ENCODE measurements at regions not wholly inside any gene's neighbourhood (a gene's known extent, or its start where the extent isn't known, plus 50 kb on each side); places are given as distances from the start of the nearest gene placed in this dataset.

DNA sequence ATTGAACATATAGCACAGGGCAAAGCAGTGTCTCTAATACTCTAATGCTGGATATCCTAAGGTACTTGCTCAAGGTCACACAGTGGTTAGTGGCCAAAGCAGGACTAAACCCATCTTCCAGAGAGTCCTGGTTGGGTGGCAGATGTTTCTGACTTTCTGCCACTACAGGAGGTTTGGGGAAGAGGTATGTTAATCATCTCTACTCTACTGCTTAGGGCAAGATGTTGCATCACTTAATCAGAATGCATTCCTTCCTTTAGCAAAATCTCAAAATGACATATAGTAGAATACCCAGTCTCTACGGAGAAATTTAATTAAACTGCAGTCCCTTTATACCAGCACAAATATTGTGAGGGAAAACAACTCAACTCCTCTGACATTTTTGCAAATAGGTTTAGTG is 190.7 kb upstream of the FAM241A start (continued):
- no peak for TF ChIP-seq ZNF444 (CRISPR knock-in tag; IDR thresholded peaks at IDR 0.05)

DNA sequence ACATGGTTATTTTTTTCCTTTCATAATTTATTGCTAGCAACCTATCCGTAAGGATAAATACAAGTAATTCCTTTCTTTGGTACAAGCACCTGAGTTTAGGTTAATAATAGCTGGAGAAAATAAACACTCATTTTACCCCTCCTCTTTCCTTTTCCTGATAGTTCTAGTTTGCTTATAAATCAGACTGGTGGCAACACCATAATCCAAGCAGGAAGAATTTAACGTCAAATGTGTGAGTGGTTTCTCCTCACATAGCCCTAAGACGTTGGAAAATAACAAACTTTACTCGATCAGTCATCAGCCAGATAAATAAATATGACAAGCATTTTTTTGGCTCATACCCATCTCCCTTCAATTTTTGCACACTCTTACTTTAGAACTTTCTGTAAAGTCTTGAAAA is 190.3 kb upstream of the FAM241A start:
- H3K4me2 ChIP-seq (ENCODE audit: insufficient read depth, low read length): no peak overlapping the region
- no peaks in the 10 kb centered on the region for H3K79me2 ChIP-seq (ENCODE audit: control insufficient read depth, insufficient read depth, low read length)
- no peak for ATAC-seq
- 3% methylated on average over 4 of the region's 4 CpGs for WGBS (ENCODE audit: insufficient coverage, low coverage, missing lambda C conversion rate)
- H3K36me3 ChIP-seq (ENCODE audit: control insufficient read depth, insufficient read depth, low read length): no peaks in the 10 kb centered on the region
- no peaks in the 10 kb centered on the region for H3K9me3 ChIP-seq (replicated peaks; ENCODE audit: control insufficient read depth, insufficient read depth, low read depth, low read length)
- intact Hi-C loops (cut with micrococcal nuclease): no loop called here
- no peak overlapping the region for H3K27ac ChIP-seq (ENCODE audit: extremely low read depth, low read depth, low read length)
- H3K9me1 ChIP-seq (ENCODE audit: control insufficient read depth, insufficient read depth, low read length): no peaks in the 10 kb centered on the region
- H3K4me3 ChIP-seq: no peak overlapping the region
- DNase-seq (ENCODE audit: extremely low read depth in 1 of 4, low spot score in 3 of 4): no peak
- no peaks in the 10 kb centered on the region for H3K27me3 ChIP-seq (ENCODE audit: control insufficient read depth in 2 of 2, insufficient read depth in 2 of 2, low read length in 2 of 2)
- no peak for FAIRE-seq
- POLR2A ChIA-PET: no interaction called here
- no peaks in the 10 kb centered on the region for H3K4me1 ChIP-seq (replicated peaks in 1 of 2; ENCODE audit: control insufficient read depth in 2 of 2, insufficient read depth in 2 of 2, low read length in 2 of 2)
- TF ChIP-seq EWSR1 (IDR thresholded peaks at IDR 0.05; ENCODE audit: borderline replicate concordance, low read depth, partially characterized antibody): no peak
- CTCF ChIA-PET (ENCODE audit: low intra/inter-chr PET ratio): no interaction called here
- H3K9ac ChIP-seq (ENCODE audit: insufficient read depth in 1 of 2, low read depth in 2 of 2, low read length in 2 of 2): no peak overlapping the region
- in situ Hi-C loops (cut with MboI): no loop called here
- no TSS peak for BruUV-seq (replicated peaks)
- H2AFZ ChIP-seq (ENCODE audit: low read depth, low read length): no peak overlapping the region
- no peaks in the 10 kb centered on the region for H4K20me1 ChIP-seq (replicated peaks; ENCODE audit: control insufficient read depth, insufficient read depth, low read length)

DNA sequence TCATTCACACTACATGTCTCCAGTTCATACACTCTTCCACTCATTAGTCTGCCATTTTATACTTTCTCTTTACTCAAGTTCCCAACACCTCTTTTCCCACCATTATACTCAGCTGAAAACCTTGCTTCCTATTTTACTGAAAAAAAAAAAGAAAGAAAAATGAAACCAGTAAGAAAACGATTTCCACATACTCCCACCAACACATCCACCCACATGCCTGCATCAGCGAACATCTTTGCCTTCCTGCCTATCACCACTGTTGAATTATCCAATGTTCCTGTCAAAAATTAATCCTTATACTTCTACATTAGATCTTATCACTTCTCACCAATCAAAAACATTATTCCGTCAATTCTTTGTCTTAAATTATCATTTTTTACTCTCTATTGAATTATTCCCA is 188.1 kb upstream of the FAM241A start:
- no peaks in the 10 kb centered on the region for H4K20me1 ChIP-seq (replicated peaks; ENCODE audit: control insufficient read depth, insufficient read depth, low read length)
- POLR2A ChIA-PET: no interaction called here
- no TSS peak for BruUV-seq (replicated peaks)
- intact Hi-C loops (cut with micrococcal nuclease) (no loop called here), in situ Hi-C loops (cut with MboI) (no loop called here)
- no peaks in the 10 kb centered on the region for H3K9me3 ChIP-seq (replicated peaks; ENCODE audit: control insufficient read depth, insufficient read depth, low read depth, low read length)
- FAIRE-seq (no peak), DNase-seq (ENCODE audit: extremely low read depth in 1 of 4, low spot score in 3 of 4) (no peak), ATAC-seq (no peak)
- H3K36me3 ChIP-seq (ENCODE audit: control insufficient read depth, insufficient read depth, low read length): no peaks in the 10 kb centered on the region
- no peak overlapping the region for H3K4me3 ChIP-seq
- H3K27ac ChIP-seq (ENCODE audit: extremely low read depth, low read depth, low read length): no peak overlapping the region
- 2% methylated on average over 3 of the region's 3 CpGs for WGBS (ENCODE audit: insufficient coverage, low coverage, missing lambda C conversion rate)
- no peaks in the 10 kb centered on the region for H3K9me1 ChIP-seq (ENCODE audit: control insufficient read depth, insufficient read depth, low read length)
- no peak overlapping the region for H3K4me2 ChIP-seq (ENCODE audit: insufficient read depth, low read length)
- no peaks in the 10 kb centered on the region for H3K27me3 ChIP-seq (ENCODE audit: control insufficient read depth in 2 of 2, insufficient read depth in 2 of 2, low read length in 2 of 2)
- CTCF ChIA-PET (ENCODE audit: low intra/inter-chr PET ratio): no interaction called here
- H3K9ac ChIP-seq (ENCODE audit: insufficient read depth in 1 of 2, low read depth in 2 of 2, low read length in 2 of 2): no peak overlapping the region
- H3K79me2 ChIP-seq (ENCODE audit: control insufficient read depth, insufficient read depth, low read length): no peaks in the 10 kb centered on the region
- no peaks in the 10 kb centered on the region for H3K4me1 ChIP-seq (replicated peaks in 1 of 2; ENCODE audit: control insufficient read depth in 2 of 2, insufficient read depth in 2 of 2, low read length in 2 of 2)
- H2AFZ ChIP-seq (ENCODE audit: low read depth, low read length): no peak overlapping the region
- no peak for TF ChIP-seq RNF2 (IDR thresholded peaks at IDR 0.05)
- no peak for TF ChIP-seq HDAC6 (IDR thresholded peaks at IDR 0.05; ENCODE audit: low read depth, low read length)
- TF ChIP-seq ATF1 (CRISPR knock-in tag; IDR thresholded peaks at IDR 0.05): no peak
- TF ChIP-seq ATF1 (tag; IDR thresholded peaks at IDR 0.05): no peak
- no peak for TF ChIP-seq RHOXF2B (CRISPR knock-in tag; conservative IDR thresholded peaks at IDR 0.05)
- TF ChIP-seq ARID1B (IDR thresholded peaks at IDR 0.05): no peak
- no peak for TF ChIP-seq SP1 (CRISPR knock-in tag; IDR thresholded peaks at IDR 0.05)
- TF ChIP-seq, protein P1, sequence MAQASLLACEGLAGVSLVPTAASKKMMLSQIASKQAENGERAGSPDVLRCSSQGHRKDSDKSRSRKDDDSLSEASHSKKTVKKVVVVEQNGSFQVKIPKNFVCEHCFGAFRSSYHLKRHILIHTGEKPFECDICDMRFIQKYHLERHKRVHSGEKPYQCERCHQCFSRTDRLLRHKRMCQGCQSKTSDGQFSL (CRISPR knock-in tag; IDR thresholded peaks at IDR 0.05): no peak
- TF ChIP-seq, protein P1 (tag; IDR thresholded peaks at IDR 0.05): no peak
- TF ChIP-seq, protein P2, sequence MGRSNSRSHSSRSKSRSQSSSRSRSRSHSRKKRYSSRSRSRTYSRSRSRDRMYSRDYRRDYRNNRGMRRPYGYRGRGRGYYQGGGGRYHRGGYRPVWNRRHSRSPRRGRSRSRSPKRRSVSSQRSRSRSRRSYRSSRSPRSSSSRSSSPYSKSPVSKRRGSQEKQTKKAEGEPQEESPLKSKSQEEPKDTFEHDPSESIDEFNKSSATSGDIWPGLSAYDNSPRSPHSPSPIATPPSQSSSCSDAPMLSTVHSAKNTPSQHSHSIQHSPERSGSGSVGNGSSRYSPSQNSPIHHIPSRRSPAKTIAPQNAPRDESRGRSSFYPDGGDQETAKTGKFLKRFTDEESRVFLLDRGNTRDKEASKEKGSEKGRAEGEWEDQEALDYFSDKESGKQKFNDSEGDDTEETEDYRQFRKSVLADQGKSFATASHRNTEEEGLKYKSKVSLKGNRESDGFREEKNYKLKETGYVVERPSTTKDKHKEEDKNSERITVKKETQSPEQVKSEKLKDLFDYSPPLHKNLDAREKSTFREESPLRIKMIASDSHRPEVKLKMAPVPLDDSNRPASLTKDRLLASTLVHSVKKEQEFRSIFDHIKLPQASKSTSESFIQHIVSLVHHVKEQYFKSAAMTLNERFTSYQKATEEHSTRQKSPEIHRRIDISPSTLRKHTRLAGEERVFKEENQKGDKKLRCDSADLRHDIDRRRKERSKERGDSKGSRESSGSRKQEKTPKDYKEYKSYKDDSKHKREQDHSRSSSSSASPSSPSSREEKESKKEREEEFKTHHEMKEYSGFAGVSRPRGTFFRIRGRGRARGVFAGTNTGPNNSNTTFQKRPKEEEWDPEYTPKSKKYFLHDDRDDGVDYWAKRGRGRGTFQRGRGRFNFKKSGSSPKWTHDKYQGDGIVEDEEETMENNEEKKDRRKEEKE (IDR thresholded peaks at IDR 0.05; ENCODE audit: borderline replicate concordance in 1 of 2, control insufficient read depth in 1 of 2, low read depth in 2 of 2, low read length in 1 of 2): no peak
- TF ChIP-seq NRF1 (conservative IDR thresholded peaks at IDR 0.05 in 1 of 2, IDR thresholded peaks at IDR 0.05 in 1 of 2): no peak
- no peak for TF ChIP-seq HDAC2 (IDR thresholded peaks at IDR 0.05)
